GM13976 (cell line): ENCODE measurements at regions not wholly inside any gene's neighbourhood (a gene's known extent, or its start where the extent isn't known, plus 50 kb on each side); places are given as distances from the start of the nearest gene placed in this dataset.
"Not testable (repeated sequence)": the region's sequence is repeated elsewhere in the genome, so short reads cannot be mapped to it uniquely, and the experiment has no call there.

Experiments
- DNase-seq: peaks from one replicate; pipeline ENCODE4 v3.0.0; 2012; ENCODE audit warnings: low spot score
- CTCF ChIP-seq: IDR thresholded peaks from 2 replicates; pipeline ENCODE4 v1.5.1; 2012; ENCODE audit warnings: borderline replicate concordance, mild to moderate bottlenecking; ENCODE audit not compliant: insufficient read depth; ENCODE audit errors: extremely low read depth, missing control alignments, control extremely low read depth
- in situ Hi-C: fragments of 300-500 bp; cut with MboI; formaldehyde crosslinking; loops from one replicate; pipeline ENCODE4 v1.12.0; 2022; ENCODE audit warnings: low sequenced_read_pairs, mixed read lengths, inconsistent platforms; ENCODE audit not compliant: unreplicated experiment

GRCh38 chr14:106802413-106803364 lies 1276.3 kb downstream of the TMEM121 start:
- in situ Hi-C loops: no loop called here
- DNase-seq: no peak
- peak; percentile 45 for TF ChIP-seq CTCF

GRCh38 chr14:106803379-106803778 lies 1277.0 kb downstream of the TMEM121 start:
- in situ Hi-C loops: no loop called here
- no peak for TF ChIP-seq CTCF
- no peak for DNase-seq

GRCh38 chr14:106807493-106807892 lies 1281.1 kb downstream of the TMEM121 start:
- no peak for TF ChIP-seq CTCF
- no peak for DNase-seq
- in situ Hi-C loops: no loop called here

GRCh38 chr14:106808458-106808857 lies 1282.1 kb downstream of the TMEM121 start:
- no peak for DNase-seq
- in situ Hi-C loops: no loop called here
- TF ChIP-seq CTCF: no peak

DNA sequence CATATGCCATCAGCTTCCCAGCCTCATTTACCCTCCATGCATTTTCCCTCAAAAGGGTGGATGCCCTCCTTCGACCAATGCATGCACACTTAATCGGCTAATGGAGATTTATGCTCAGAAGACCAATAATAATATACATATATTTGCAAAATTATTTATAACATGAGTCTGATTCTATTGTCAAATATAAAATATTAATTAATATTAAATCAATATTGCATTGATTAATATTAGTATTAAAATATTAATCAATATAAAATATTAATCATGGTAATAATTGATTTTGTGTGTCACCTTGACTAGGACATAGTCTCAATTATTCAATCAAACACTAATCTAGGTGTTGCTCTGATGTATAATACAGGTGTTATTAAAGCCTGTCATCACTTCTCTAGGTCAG lies 1282.5 kb downstream of the TMEM121 start:
- no peak for DNase-seq
- in situ Hi-C loops: no loop called here

DNA sequence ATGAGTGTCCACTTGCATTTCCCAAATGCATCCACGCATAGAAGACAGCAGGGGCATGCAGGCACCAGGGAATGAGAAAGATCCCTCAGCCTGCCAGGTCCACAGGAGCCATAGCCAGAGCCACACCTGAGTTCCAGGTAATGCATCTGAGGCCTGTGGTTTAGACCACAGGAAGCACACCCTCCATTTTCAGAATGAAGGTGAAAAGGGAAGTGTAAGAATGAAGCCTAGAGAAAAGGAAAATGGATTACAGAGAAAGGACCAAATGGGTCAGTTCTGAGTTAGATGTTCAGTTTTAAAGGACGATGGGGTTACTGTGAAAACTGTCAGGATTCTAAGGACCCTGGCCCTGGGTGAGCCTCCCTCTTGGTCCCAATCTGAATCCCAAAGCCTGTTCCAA lies 1283.2 kb downstream of the TMEM121 start:
- in situ Hi-C loops: no loop called here
- TF ChIP-seq CTCF: no peak
- no peak for DNase-seq

More for the DNA sequence above, 1282.5 kb downstream of the TMEM121 start:
- no peak for TF ChIP-seq CTCF

DNA sequence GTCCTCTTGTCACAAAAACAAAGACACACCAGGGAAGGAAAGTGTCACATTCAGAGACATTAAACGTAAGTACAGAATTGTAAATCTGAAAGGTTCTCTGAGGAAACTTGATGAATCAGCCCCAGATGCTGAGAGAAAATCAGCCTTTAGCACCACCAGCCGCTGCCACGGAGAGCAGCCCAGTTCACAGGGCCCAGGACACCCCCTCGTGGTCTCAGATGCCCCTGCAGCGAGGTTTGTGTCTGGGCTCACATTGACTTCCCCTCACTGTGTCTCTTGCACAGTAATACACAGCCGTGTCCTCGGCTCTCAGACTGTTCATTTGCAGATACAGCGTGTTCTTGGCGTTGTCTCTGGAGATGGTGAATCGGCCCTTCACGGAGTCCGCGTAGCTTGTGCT lies 1283.8 kb downstream of the TMEM121 start:
- DNase-seq, in situ Hi-C loops: not testable (repeated sequence)
